ENCODE measurements at regions not wholly inside any gene's neighbourhood (a gene's known extent, or its start where the extent isn't known, plus 50 kb on each side); places are given as distances from the start of the nearest gene placed in this dataset.

DNA sequence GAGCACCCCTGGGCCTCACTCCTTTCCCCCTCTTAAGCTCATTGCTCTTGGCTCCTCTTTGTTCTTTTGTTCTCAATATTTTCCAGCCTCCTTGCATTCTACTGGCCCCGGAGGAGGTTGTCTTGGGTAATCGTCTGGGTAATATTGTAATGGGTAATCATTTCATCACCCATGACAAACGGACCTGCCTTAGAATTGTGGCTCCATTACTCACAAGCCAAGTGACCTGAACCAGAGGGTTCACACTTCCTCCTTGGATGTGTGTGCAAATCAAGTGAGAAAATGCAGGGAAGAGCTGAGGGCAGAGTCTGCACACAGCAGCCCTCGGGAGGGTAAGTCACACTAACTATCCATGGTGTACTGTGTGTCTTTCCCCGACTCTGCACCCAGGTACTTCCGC is 305.0 kb downstream of the BUD13 start:
- TF ChIP-seq, protein P1, sequence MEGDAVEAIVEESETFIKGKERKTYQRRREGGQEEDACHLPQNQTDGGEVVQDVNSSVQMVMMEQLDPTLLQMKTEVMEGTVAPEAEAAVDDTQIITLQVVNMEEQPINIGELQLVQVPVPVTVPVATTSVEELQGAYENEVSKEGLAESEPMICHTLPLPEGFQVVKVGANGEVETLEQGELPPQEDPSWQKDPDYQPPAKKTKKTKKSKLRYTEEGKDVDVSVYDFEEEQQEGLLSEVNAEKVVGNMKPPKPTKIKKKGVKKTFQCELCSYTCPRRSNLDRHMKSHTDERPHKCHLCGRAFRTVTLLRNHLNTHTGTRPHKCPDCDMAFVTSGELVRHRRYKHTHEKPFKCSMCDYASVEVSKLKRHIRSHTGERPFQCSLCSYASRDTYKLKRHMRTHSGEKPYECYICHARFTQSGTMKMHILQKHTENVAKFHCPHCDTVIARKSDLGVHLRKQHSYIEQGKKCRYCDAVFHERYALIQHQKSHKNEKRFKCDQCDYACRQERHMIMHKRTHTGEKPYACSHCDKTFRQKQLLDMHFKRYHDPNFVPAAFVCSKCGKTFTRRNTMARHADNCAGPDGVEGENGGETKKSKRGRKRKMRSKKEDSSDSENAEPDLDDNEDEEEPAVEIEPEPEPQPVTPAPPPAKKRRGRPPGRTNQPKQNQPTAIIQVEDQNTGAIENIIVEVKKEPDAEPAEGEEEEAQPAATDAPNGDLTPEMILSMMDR (IDR thresholded peaks at IDR 0.05) = no peak

DNA sequence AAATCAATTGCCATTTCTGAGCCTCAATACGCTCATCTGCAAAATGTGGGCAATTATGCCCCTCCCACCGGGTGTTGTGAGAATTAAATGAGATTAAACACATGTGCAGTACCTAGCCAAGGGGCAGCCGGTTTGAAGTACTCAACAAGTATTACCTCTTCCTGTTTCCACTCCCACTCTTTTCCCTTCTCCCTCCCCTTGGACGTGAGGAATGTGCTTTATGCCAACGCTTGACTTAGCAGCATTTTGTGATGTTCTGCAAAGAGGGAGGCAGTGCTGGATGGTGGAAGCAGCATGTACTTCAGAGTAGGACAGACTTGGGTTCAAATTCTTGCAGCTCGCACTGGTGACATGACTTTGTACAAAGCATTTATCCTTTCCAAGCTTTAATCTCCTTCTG is 306.0 kb downstream of the BUD13 start:
- TF ChIP-seq, protein P1 (IDR thresholded peaks at IDR 0.05) = no peak

DNA sequence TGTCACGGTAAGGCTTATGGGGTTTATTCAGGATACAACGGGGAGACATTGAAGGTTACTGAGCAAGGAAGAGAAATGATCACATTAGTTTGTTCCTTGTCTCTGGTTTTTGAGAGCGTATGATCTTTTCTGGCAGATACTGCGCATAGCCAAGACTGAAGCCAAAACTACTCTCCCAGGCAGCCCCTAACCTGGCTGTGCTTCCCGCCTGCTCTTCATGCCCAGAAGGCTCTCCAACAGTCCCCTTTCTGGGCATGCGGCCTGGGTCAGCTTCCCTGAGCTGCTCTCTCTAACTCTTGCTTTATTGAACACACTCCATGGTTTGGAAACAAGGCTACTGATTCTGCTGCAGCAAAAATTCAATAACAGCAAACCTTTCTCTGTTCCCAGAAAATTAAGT is 306.6 kb downstream of the BUD13 start:
- TF ChIP-seq, protein P1 (IDR thresholded peaks at IDR 0.05) = no peak

DNA sequence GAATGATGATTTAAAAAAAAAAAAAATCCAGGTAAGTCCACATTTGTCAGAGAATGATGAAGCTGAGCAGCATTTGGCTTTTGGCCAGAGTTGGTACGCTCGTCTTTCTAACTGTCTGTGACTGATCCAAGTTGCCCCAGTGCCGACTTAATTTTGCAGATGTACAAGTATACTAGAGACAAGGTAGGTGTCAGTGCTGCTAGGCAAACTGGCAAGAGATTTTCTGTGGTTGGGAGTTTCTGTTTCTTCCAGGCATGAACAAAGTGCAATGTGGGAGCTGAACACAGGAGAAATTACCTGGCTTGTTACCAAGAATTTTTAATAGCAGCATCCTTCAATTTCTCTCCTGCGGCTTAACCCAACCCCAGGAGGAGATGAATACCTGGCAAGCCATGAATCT is 307.7 kb downstream of the BUD13 start:
- TF ChIP-seq, protein P1 (IDR thresholded peaks at IDR 0.05) = no peak

DNA sequence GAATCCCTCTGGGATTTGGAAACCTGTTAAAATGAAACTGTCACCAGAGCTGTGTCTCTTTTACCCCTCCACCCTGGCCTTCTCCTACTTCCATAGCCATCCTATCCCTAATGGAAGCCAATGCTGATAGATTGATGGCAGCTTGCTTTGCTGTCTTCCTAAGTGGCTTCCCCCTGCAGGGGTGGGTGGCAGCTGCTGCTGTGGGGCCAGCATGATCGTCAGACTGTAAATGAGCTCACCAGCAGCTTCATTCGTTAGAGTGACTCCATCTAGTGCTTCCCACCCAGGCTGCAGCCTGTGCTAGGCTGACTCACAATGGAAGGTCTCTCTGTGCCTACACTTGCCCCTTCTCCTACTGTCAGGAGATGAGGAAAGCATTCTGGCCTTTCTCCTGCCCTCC is 311.0 kb downstream of the BUD13 start:
- TF ChIP-seq, protein P1 (IDR thresholded peaks at IDR 0.05) = no peak

DNA sequence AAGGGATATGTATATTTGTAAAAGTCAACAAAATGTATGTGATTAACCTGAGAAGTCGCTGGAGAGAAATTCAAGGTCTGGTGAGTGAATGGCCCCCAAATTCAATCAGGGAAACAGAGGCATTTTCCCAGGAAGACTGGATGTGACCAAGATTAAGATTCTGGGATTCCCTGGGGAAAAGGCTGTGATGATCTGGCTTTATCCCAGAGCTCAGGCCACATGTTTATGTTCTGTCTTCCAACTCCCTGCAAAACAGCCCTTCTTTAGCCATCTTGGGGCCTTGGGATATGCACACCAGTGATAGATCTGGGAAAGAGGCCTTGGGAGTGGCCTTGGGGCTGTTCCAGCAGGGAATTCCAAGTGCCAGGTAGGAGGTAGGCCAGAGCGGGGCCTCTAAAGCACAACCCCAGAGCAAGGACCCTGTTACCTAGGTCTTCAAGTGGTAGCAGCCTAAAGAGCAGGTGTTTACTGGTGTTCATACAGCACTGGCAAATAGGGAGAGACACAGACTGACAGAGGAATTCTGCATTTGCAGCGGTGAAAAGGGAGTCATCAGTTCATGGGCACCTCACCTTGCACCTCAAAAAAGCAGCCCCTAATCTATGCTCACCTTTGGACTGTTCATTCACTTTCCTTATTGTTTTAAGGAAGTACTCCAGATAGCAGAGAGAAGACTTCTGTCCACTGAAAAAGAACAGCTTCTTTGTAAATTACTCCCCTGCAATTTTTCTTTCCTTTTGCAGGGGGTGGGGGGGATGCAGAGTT is 312.4 kb downstream of the BUD13 start:
- TF ChIP-seq, protein P1 (IDR thresholded peaks at IDR 0.05) = no peak

DNA sequence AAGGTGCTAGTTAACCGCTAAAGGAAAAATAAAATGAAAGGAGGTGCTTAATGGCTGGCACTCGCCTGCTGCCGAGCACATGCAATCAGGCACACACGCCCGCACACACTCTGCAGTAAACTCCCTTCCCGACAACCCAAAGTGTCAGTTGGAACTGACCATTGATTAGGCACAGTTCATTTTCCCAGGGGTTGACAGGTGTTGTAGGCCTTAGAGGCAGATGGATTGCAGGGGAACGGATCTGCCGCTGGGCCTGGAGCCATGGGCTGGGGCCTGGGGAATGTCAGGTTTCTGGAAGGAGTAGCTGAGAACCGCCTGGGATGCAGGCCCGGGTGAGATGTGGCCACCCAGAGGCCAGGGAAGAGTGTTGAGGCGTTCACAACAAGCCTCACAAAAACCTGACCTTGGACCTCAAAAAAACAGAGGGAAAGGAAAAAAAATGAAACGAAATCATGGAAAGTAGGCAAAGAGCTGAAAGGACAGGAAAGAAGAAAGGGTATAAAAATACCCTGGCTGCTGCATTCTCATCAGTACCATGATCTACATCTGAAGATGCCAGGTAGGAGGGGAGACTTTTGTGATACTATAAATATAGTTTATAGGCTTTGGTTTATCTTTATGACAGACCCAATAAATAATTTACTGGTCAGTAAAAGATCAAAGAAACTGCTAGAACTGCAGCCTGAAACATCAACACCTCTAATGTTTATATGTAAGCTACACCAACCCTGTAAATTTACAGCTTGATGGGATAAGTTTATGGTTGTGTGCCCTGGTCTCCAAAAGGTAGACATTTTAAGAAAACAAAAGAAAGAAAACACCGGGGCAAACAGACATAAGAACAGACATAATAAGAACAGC is 313.4 kb downstream of the BUD13 start:
- TF ChIP-seq, protein P1 (IDR thresholded peaks at IDR 0.05) = no peak

Data from LNCAP (cell line).